ENCODE measurements at regions not wholly inside any gene's neighbourhood (a gene's known extent, or its start where the extent isn't known, plus 50 kb on each side); places are given as distances from the start of the nearest gene placed in this dataset.

- H3K9ac ChIP-seq (ENCODE audit: insufficient read depth in 1 of 2, low read length in 2 of 2), result no peak overlapping the region
- H3K9me3 ChIP-seq (ENCODE audit: control insufficient read depth in 4 of 4, insufficient read depth in 3 of 4, low read length in 3 of 4), result no peaks in the 10 kb centered on the region
- no peaks in the 10 kb centered on the region for H3K4me1 ChIP-seq (ENCODE audit: control insufficient read depth in 5 of 5, insufficient read depth in 5 of 5, low read length in 5 of 5)
- no peak overlapping the region for H3K27ac ChIP-seq (ENCODE audit: low read depth in 1 of 2, low read length in 1 of 2)
- no peak overlapping the region for H3K4me3 ChIP-seq
- ATAC-seq (ENCODE audit: insufficient read depth, low FRiP score) (no peak), DNase-seq (no peak)
- 69 to 90% methylated on average over 2 of the region's 2 CpGs for WGBS, 2 donors
- peaks cover 0 to 6% (median 0%) of the 10 kb centered on the region in 3 donors for H3K27me3 ChIP-seq (ENCODE audit: control insufficient read depth in 3 of 3, insufficient read depth in 3 of 3, low read length in 2 of 3)
- H3K36me3 ChIP-seq (ENCODE audit: control insufficient read depth in 4 of 4, insufficient read depth in 4 of 4, low read length in 4 of 4), result no peaks in the 10 kb centered on the region
- TF ChIP-seq, protein P1, sequence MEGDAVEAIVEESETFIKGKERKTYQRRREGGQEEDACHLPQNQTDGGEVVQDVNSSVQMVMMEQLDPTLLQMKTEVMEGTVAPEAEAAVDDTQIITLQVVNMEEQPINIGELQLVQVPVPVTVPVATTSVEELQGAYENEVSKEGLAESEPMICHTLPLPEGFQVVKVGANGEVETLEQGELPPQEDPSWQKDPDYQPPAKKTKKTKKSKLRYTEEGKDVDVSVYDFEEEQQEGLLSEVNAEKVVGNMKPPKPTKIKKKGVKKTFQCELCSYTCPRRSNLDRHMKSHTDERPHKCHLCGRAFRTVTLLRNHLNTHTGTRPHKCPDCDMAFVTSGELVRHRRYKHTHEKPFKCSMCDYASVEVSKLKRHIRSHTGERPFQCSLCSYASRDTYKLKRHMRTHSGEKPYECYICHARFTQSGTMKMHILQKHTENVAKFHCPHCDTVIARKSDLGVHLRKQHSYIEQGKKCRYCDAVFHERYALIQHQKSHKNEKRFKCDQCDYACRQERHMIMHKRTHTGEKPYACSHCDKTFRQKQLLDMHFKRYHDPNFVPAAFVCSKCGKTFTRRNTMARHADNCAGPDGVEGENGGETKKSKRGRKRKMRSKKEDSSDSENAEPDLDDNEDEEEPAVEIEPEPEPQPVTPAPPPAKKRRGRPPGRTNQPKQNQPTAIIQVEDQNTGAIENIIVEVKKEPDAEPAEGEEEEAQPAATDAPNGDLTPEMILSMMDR (IDR thresholded peaks at IDR 0.05; ENCODE audit: control extremely low read depth, extremely low read depth), result no peak
Measured at GRCh38 chrX:30961387-30962174, 72.5 kb upstream of the TAB3 start.

DNA sequence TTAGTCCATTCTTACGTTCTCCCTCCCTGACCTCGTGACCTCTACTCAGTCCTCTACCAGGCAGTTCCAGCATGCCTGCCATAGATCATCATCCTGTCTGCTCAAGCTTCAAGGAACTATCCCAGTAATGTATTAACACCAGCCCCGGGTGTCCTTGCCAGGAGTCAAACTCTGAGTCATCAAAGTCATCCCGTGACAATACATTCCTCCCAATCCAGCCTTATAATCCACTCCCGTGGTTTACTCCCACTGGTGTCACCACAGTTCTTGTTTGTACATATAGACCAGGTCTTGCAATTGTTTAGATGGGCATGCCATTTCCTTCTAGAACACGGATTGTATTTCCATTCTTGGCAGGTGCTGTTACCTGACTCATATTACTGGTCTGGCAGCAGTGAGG, 68.7 kb upstream of the TAB3 start:
- ATAC-seq (ENCODE audit: insufficient read depth, low FRiP score) (no peak), DNase-seq (no peak)
- no peak overlapping the region for H3K9ac ChIP-seq (ENCODE audit: insufficient read depth in 1 of 2, low read length in 2 of 2)
- WGBS, 2 donors, result 64 to 90% methylated on average over 6 of the region's 6 CpGs
- H3K9me3 ChIP-seq (ENCODE audit: control insufficient read depth in 4 of 4, insufficient read depth in 3 of 4, low read length in 3 of 4), result no peaks in the 10 kb centered on the region
- H3K4me3 ChIP-seq, result no peak overlapping the region
- H3K4me1 ChIP-seq (ENCODE audit: control insufficient read depth in 5 of 5, insufficient read depth in 5 of 5, low read length in 5 of 5), result no peaks in the 10 kb centered on the region
- no peaks in the 10 kb centered on the region for H3K36me3 ChIP-seq (ENCODE audit: control insufficient read depth in 4 of 4, insufficient read depth in 4 of 4, low read length in 4 of 4)
- TF ChIP-seq, protein P1 (IDR thresholded peaks at IDR 0.05; ENCODE audit: control extremely low read depth, extremely low read depth), result no peak
- peaks cover 0 to 4% (median 3%) of the 10 kb centered on the region in 3 donors for H3K27me3 ChIP-seq (ENCODE audit: control insufficient read depth in 3 of 3, insufficient read depth in 3 of 3, low read length in 2 of 3)
- no peak overlapping the region for H3K27ac ChIP-seq (ENCODE audit: low read depth in 1 of 2, low read length in 1 of 2)

GRCh38 chrX:30955687-30956086, 66.6 kb upstream of the TAB3 start:
- Histone ChIP-seq H3K9me3 (ENCODE audit: control insufficient read depth in 4 of 4, insufficient read depth in 3 of 4, low read length in 3 of 4) (peaks cover 0 to 6% (median 0%) of the 10 kb centered on the region in 4 donors), H3K27me3 (ENCODE audit: control insufficient read depth in 3 of 3, insufficient read depth in 3 of 3, low read length in 2 of 3) (peaks cover 0 to 3% (median 0%) of the 10 kb centered on the region in 3 donors), H3K4me1 (ENCODE audit: control insufficient read depth in 5 of 5, insufficient read depth in 5 of 5, low read length in 5 of 5) (no peaks in the 10 kb centered on the region), H3K36me3 (ENCODE audit: control insufficient read depth in 4 of 4, insufficient read depth in 4 of 4, low read length in 4 of 4) (no peaks in the 10 kb centered on the region), H3K27ac (ENCODE audit: low read depth in 1 of 2, low read length in 1 of 2) (no peak overlapping the region), H3K4me3 (no peak overlapping the region), H3K9ac (ENCODE audit: insufficient read depth in 1 of 2, low read length in 2 of 2) (no peak overlapping the region)
- TF ChIP-seq, protein P1 (IDR thresholded peaks at IDR 0.05; ENCODE audit: control extremely low read depth, extremely low read depth), result no peak
- ATAC-seq (ENCODE audit: insufficient read depth, low FRiP score), result no peak
- 73 to 89% methylated on average over 3 of the region's 3 CpGs for WGBS, 2 donors
- DNase-seq, result no peak

Data from lung (tissue), 11 donors.